ENCODE measurements at regions not wholly inside any gene's neighbourhood (a gene's known extent, or its start where the extent isn't known, plus 50 kb on each side); places are given as distances from the start of the nearest gene placed in this dataset.
A peak's percentile ranks its signal among the peaks of the same experiment; 100 is the strongest.

- DNase-seq = no peak
- no peak for TF ChIP-seq POLR2A (IDR thresholded peaks at IDR 0.05; ENCODE audit: low read length)
- no peak for TF ChIP-seq GATA1 (IDR thresholded peaks at IDR 0.05; ENCODE audit: low read depth, low read length)
These were observed 1144.6 kb upstream of the TMPRSS15 start for GRCh38 chr21:19547951-19548840.

GRCh38 chr21:19553919-19554615 lies 1150.5 kb upstream of the TMPRSS15 start:
- TF ChIP-seq GATA1 (IDR thresholded peaks at IDR 0.05; ENCODE audit: low read depth, low read length) (no peak), POLR2A (IDR thresholded peaks at IDR 0.05; ENCODE audit: low read length) (no peak)
- no peak for DNase-seq

- no peak for TF ChIP-seq POLR2A (IDR thresholded peaks at IDR 0.05; ENCODE audit: low read length)
- TF ChIP-seq GATA1 (IDR thresholded peaks at IDR 0.05; ENCODE audit: low read depth, low read length) = no peak
These were observed 1153.5 kb upstream of the TMPRSS15 start for GRCh38 chr21:19557046-19557445.

GRCh38 chr21:19557488-19557887 lies 1153.9 kb upstream of the TMPRSS15 start:
- DNase-seq = peak in 1 of 2 experiments; percentile 2
- TF ChIP-seq GATA1 (IDR thresholded peaks at IDR 0.05; ENCODE audit: low read depth, low read length) (no peak), POLR2A (IDR thresholded peaks at IDR 0.05; ENCODE audit: low read length) (no peak)

More at GRCh38 chr21:19557046-19557445, 1153.5 kb upstream of the TMPRSS15 start:
- DNase-seq = no peak

- no peak for TF ChIP-seq POLR2A (IDR thresholded peaks at IDR 0.05; ENCODE audit: low read length)
- TF ChIP-seq GATA1 (IDR thresholded peaks at IDR 0.05; ENCODE audit: low read depth, low read length) = no peak
- peak in 1 of 2 experiments; percentile 3 for DNase-seq
These were observed 1162.0 kb upstream of the TMPRSS15 start for GRCh38 chr21:19565587-19565986.

GRCh38 chr21:19566975-19567374 lies 1163.4 kb upstream of the TMPRSS15 start:
- no peak for TF ChIP-seq POLR2A (IDR thresholded peaks at IDR 0.05; ENCODE audit: low read length)
- no peak for TF ChIP-seq GATA1 (IDR thresholded peaks at IDR 0.05; ENCODE audit: low read depth, low read length)
- DNase-seq = no peak

- TF ChIP-seq GATA1 (IDR thresholded peaks at IDR 0.05; ENCODE audit: low read depth, low read length) (no peak), POLR2A (IDR thresholded peaks at IDR 0.05; ENCODE audit: low read length) (no peak)
- no peak for DNase-seq
These were observed 1173.8 kb upstream of the TMPRSS15 start for GRCh38 chr21:19577381-19577780.

- no peak for DNase-seq
- TF ChIP-seq GATA1 (IDR thresholded peaks at IDR 0.05; ENCODE audit: low read depth, low read length) (no peak), POLR2A (IDR thresholded peaks at IDR 0.05; ENCODE audit: low read length) (no peak)
These were observed 1186.5 kb upstream of the TMPRSS15 start for GRCh38 chr21:19590044-19590443.

GRCh38 chr21:19603011-19603593 lies 1199.5 kb upstream of the TMPRSS15 start:
- DNase-seq = no peak
- TF ChIP-seq GATA1 (IDR thresholded peaks at IDR 0.05; ENCODE audit: low read depth, low read length) = no peak
- TF ChIP-seq POLR2A (IDR thresholded peaks at IDR 0.05; ENCODE audit: low read length) = no peak

GRCh38 chr21:19608101-19608621 lies 1204.6 kb upstream of the TMPRSS15 start:
- DNase-seq = peak; percentile 74 to 90
- TF ChIP-seq POLR2A (IDR thresholded peaks at IDR 0.05; ENCODE audit: low read length) = no peak
- TF ChIP-seq GATA1 (IDR thresholded peaks at IDR 0.05; ENCODE audit: low read depth, low read length) = no peak

- TF ChIP-seq POLR2A (IDR thresholded peaks at IDR 0.05; ENCODE audit: low read length) = no peak
- TF ChIP-seq GATA1 (IDR thresholded peaks at IDR 0.05; ENCODE audit: low read depth, low read length) = no peak
- DNase-seq = peak; percentile 30 to 33
These were observed 1206.0 kb upstream of the TMPRSS15 start for GRCh38 chr21:19609611-19610010.

- TF ChIP-seq GATA1 (IDR thresholded peaks at IDR 0.05; ENCODE audit: low read depth, low read length) (no peak), POLR2A (IDR thresholded peaks at IDR 0.05; ENCODE audit: low read length) (no peak)
- DNase-seq = no peak
These were observed 1218.4 kb upstream of the TMPRSS15 start for GRCh38 chr21:19621837-19622496.

- no peak for TF ChIP-seq GATA1 (IDR thresholded peaks at IDR 0.05; ENCODE audit: low read depth, low read length)
- TF ChIP-seq POLR2A (IDR thresholded peaks at IDR 0.05; ENCODE audit: low read length) = no peak
- DNase-seq = no peak
These were observed 1237.4 kb upstream of the TMPRSS15 start for GRCh38 chr21:19640964-19641363.
